ENCODE measurements at regions not wholly inside any gene's neighbourhood (a gene's known extent, or its start where the extent isn't known, plus 50 kb on each side); places are given as distances from the start of the nearest gene placed in this dataset.

DNA sequence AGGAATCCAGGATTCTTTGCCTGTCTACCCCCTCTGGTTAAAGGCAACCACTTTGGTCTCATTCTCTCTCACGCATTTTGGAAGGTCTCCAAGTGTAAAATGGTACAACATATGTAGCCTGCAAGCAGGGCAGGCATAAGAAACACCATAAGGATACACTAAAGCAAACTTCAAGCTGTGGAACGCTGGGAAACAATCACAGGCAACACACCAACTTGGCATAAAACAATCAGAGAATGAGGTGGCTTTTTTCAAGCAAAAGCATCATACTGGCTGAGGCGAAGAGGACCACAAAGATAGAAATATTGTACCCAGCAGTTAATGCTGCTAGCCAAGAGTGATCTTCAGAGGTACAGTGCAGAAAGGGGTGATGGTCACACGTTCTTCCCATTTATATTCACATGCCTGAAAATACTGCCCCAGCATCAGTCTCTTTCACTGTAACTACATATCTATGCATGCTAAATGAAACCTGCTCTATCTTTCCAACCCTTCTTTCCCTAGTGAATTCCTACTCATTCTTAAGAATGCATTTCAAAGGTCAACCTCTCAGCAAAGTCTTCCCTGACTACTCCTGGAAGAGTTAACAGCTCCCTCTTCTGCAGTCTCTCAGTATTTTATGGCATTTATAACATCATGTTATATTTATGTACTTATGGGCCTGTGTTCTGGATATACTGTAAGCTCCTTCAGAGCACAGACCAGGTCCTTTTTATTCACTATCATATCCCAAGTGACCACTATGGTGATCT is 71.9 kb upstream of the GALNT5 start:
- no peak for DNase-seq (ENCODE audit: low spot score)
- H3K9me3 ChIP-seq (ENCODE audit: low read length), result no peaks in the 10 kb centered on the region
- no peaks in the 10 kb centered on the region for H3K79me2 ChIP-seq (ENCODE audit: insufficient read depth, low read depth, low read length)
- H4K20me1 ChIP-seq (ENCODE audit: insufficient read depth, low read length), result no peaks in the 10 kb centered on the region
- no peak overlapping the region for H3K4me2 ChIP-seq (ENCODE audit: low read length)
- no peaks in the 10 kb centered on the region for H3K4me1 ChIP-seq (ENCODE audit: insufficient read depth, low read length, poor library complexity, severe bottlenecking)
- no peak overlapping the region for H2AFZ ChIP-seq (ENCODE audit: low read length)
- no peak overlapping the region for H3K27ac ChIP-seq (ENCODE audit: low read depth, low read length, poor library complexity, severe bottlenecking)
- ChIA-PET POLR2A (interaction anchor here (0.6 kb wide), 1 partner anchor 336 kb away, joined by 3 read pairs; no protein-coding TSS in a partner anchor), CTCF (ENCODE audit: unreplicated experiment) (no interaction called here)
- BruUV-seq (replicated peaks), result no TSS peak
- intact Hi-C loops (cut with micrococcal nuclease; ENCODE audit: unreplicated experiment), result no loop called here
- no peak for TF ChIP-seq EZH2phosphoT487 (IDR thresholded peaks at IDR 0.05; ENCODE audit: borderline replicate concordance, low read depth, low read length)
- TF ChIP-seq, protein P1, sequence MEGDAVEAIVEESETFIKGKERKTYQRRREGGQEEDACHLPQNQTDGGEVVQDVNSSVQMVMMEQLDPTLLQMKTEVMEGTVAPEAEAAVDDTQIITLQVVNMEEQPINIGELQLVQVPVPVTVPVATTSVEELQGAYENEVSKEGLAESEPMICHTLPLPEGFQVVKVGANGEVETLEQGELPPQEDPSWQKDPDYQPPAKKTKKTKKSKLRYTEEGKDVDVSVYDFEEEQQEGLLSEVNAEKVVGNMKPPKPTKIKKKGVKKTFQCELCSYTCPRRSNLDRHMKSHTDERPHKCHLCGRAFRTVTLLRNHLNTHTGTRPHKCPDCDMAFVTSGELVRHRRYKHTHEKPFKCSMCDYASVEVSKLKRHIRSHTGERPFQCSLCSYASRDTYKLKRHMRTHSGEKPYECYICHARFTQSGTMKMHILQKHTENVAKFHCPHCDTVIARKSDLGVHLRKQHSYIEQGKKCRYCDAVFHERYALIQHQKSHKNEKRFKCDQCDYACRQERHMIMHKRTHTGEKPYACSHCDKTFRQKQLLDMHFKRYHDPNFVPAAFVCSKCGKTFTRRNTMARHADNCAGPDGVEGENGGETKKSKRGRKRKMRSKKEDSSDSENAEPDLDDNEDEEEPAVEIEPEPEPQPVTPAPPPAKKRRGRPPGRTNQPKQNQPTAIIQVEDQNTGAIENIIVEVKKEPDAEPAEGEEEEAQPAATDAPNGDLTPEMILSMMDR (conservative IDR thresholded peaks at IDR 0.05; ENCODE audit: low read length), result no peak
- H3K36me3 ChIP-seq (ENCODE audit: insufficient read depth, low read length), result no peaks in the 10 kb centered on the region
- H3K4me3 ChIP-seq (ENCODE audit: low read depth, low read length, poor library complexity, severe bottlenecking), result no peak overlapping the region
- H3K9me2 ChIP-seq (ENCODE audit: insufficient read depth, low read length), result no peaks in the 10 kb centered on the region

DNA sequence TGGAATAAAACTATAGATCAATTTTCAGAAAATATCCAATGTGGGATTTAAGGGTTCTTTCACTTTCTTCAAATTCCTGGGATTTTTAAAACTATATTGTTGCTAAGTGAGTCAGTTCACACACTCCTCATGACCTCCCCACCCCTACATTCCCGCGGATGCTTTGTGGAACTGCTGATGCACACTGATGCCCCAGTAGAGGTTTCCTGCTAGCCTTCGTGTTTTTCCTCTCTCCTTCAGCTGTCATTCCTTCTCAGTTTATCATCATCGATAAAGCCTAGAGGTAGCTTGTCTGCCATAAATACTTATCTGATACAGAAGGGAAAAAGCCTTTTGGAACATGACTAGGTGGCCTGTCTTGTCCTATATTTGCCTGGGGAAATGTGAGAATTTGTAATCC is 67.4 kb upstream of the GALNT5 start:
- no peak overlapping the region for H2AFZ ChIP-seq (ENCODE audit: low read length)

More for the DNA sequence above, 67.4 kb upstream of the GALNT5 start:
- intact Hi-C loops (cut with micrococcal nuclease; ENCODE audit: unreplicated experiment), result loop anchor here (10.0 kb wide), 2 partner anchors 605 to 1815 kb away; no protein-coding TSS in a partner anchor
- ChIA-PET CTCF (ENCODE audit: unreplicated experiment) (no interaction called here), POLR2A (no interaction called here)
- Histone ChIP-seq H3K4me3 (ENCODE audit: low read depth, low read length, poor library complexity, severe bottlenecking) (no peak overlapping the region), H3K4me1 (ENCODE audit: insufficient read depth, low read length, poor library complexity, severe bottlenecking) (no peaks in the 10 kb centered on the region), H3K79me2 (ENCODE audit: insufficient read depth, low read depth, low read length) (no peaks in the 10 kb centered on the region), H3K36me3 (ENCODE audit: insufficient read depth, low read length) (no peaks in the 10 kb centered on the region), H3K27ac (ENCODE audit: low read depth, low read length, poor library complexity, severe bottlenecking) (no peak overlapping the region), H3K9me3 (ENCODE audit: low read length) (no peaks in the 10 kb centered on the region), H3K4me2 (ENCODE audit: low read length) (no peak overlapping the region), H3K9me2 (ENCODE audit: insufficient read depth, low read length) (no peaks in the 10 kb centered on the region), H4K20me1 (ENCODE audit: insufficient read depth, low read length) (no peaks in the 10 kb centered on the region)
- no peak for DNase-seq (ENCODE audit: low spot score)
- BruUV-seq (replicated peaks), result no TSS peak
- TF ChIP-seq, protein P1 (conservative IDR thresholded peaks at IDR 0.05; ENCODE audit: low read length), result no peak
- no peak for TF ChIP-seq EZH2phosphoT487 (IDR thresholded peaks at IDR 0.05; ENCODE audit: borderline replicate concordance, low read depth, low read length)

Measured in OCI-LY7 (cell line).